Upper lobe of left lung (tissue), 4 donors: ENCODE measurements at regions not wholly inside any gene's neighbourhood (a gene's known extent, or its start where the extent isn't known, plus 50 kb on each side); places are given as distances from the start of the nearest gene placed in this dataset.
"Not testable (repeated sequence)": the region's sequence is repeated elsewhere in the genome, so short reads cannot be mapped to it uniquely, and the experiment has no call there.

Experiments used
- CTCF ChIP-seq, 6 experiments: fragments of 450-650 bp in 4 of 6; fragments of 200-600 bp in 2 of 6; sonication (generic) in 2 of 6; IDR thresholded peaks; one replicate each; pipeline ENCODE4 v1.5.1; 2016 to 2019; ENCODE audit warnings: antibody characterized with exemption in 6 of 6
- EP300 ChIP-seq, 4 donors: sonication (generic); formaldehyde crosslinking; IDR thresholded peaks; one replicate each; pipeline ENCODE4 v1.5.1; 2017; ENCODE audit warnings: antibody characterized with exemption in 4 of 4, control low read depth in 2 of 4
- POLR2A ChIP-seq, 4 donors: fragments of 450-650 bp; IDR thresholded peaks; one replicate each; pipeline ENCODE4 v1.5.1; 2016 to 2017; ENCODE audit warnings: antibody characterized with exemption in 4 of 4, mild to moderate bottlenecking in 2 of 4
- POLR2AphosphoS5 ChIP-seq, 2 donors: sonication (generic); formaldehyde crosslinking; IDR thresholded peaks; one replicate each; pipeline ENCODE4 v1.5.1; 2017; ENCODE audit warnings: antibody characterized with exemption in 2 of 2

DNA sequence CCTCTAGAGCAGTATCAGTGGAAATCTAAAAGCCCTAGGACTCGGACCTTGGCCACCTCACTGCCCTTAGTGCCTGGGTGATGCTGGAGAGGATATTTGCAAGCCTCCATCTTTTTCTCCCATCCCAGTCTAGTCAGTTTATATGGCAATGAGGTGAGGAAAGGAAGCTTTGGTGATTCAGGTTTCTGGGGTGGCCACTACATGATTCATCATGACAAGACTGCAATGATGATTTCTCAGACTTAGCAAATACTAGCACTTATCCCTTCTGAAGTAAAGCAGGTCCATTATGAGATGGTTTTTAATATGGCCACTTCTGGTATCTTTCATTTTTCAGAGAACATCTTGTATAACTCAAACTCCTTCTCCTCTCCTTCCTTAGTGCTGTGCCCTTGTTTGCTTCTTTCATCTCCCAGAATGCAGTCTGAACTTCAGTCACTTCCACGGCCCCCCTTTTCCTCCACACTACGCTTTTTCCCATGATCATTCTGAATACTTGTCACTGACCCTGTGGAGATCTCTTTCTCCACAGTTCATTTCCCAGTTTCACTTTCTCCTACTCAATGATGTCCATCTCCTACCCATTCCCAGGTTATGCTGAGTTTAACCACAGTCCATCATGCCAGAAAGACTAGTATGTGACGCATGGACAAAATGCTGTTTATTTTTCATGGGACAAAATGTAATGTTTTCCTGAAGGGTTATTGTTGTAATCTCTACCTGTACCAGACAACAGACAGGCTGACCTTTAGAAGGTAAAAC lies 57.4 kb upstream of the TERB2 start:
- TF ChIP-seq CTCF, POLR2AphosphoS5, POLR2A, EP300 (IDR thresholded peaks at IDR 0.05): not testable (repeated sequence)
